Neuronal stem cell (in vitro differentiated cells): ENCODE measurements at regions not wholly inside any gene's neighbourhood (a gene's known extent, or its start where the extent isn't known, plus 50 kb on each side); places are given as distances from the start of the nearest gene placed in this dataset.
A peak's percentile ranks its signal among the peaks of the same experiment; 100 is the strongest.

Experiments
- DNase-seq: peaks from one replicate; pipeline ENCODE4 v3.0.0-alpha.2; 2013; ENCODE audit warnings: low spot score
- H2AFZ ChIP-seq: one replicate; pipeline ENCODE4 v1.6.1; 2013; ENCODE audit warnings: mild to moderate bottlenecking, low read length, inconsistent platforms
- H2AK5ac ChIP-seq: 2 replicates; pipeline ENCODE4 v1.6.1; 2013; ENCODE audit warnings: low read depth, mild to moderate bottlenecking, inconsistent platforms, low read length, moderate library complexity, mixed read lengths
- H2BK120ac ChIP-seq: 2 replicates; pipeline ENCODE4 v1.6.1; 2013; ENCODE audit warnings: low read depth, mild to moderate bottlenecking, inconsistent platforms, low read length, moderate library complexity, mixed read lengths
- H2BK12ac ChIP-seq: one replicate; pipeline ENCODE4 v1.6.1; 2013; ENCODE audit warnings: low read length, inconsistent platforms
- H2BK15ac ChIP-seq: 2 replicates; pipeline ENCODE4 v1.6.1; 2013; ENCODE audit warnings: mild to moderate bottlenecking, low read length, inconsistent platforms, mixed read lengths
- H2BK5ac ChIP-seq: one replicate; pipeline ENCODE4 v1.6.1; 2013; ENCODE audit warnings: inconsistent platforms, mild to moderate bottlenecking, low read length, moderate library complexity
- H3K14ac ChIP-seq: one replicate; pipeline ENCODE4 v1.6.1; 2013; ENCODE audit warnings: low read length, inconsistent platforms
- H3K18ac ChIP-seq: 2 replicates; pipeline ENCODE4 v1.6.1; 2013; ENCODE audit warnings: low read length, inconsistent platforms
- H3K23ac ChIP-seq: 2 replicates; pipeline ENCODE4 v1.6.1; 2013; ENCODE audit warnings: low read depth, mild to moderate bottlenecking, mixed read lengths, low read length, inconsistent platforms; ENCODE audit not compliant: poor library complexity
- H3K27ac ChIP-seq: replicated peaks from 3 replicates; pipeline ENCODE4 v1.5.1; 2013; ENCODE audit warnings: low read length, inconsistent platforms
- H3K27me3 ChIP-seq, 3 experiments: 2 replicates each; pipeline ENCODE4 v1.6.1; 2013; ENCODE audit warnings: low read length in 3 of 3, mild to moderate bottlenecking in 2 of 3, inconsistent platforms in 1 of 3, low read depth in 1 of 3, mixed read lengths in 1 of 3, moderate library complexity in 1 of 3; ENCODE audit not compliant: control insufficient read depth in 3 of 3, insufficient read depth in 3 of 3
- H3K36me3 ChIP-seq, 2 donors: replicated peaks in 1 of 2; 2 replicates each; pipeline ENCODE4 v1.6.1; 2013; ENCODE audit warnings: low read length in 2 of 2; ENCODE audit not compliant: control insufficient read depth in 2 of 2, insufficient read depth in 2 of 2
- H3K4ac ChIP-seq: 2 replicates; pipeline ENCODE4 v1.6.1; 2013; ENCODE audit warnings: inconsistent platforms, mild to moderate bottlenecking, low read length, moderate library complexity
- H3K4me1 ChIP-seq, 2 donors: 1 replicate in 1 of 2; 2 replicates in 1 of 2; pipeline ENCODE4 v1.6.1; 2013; ENCODE audit warnings: low read length in 2 of 2, low read depth in 1 of 2; ENCODE audit not compliant: control insufficient read depth in 2 of 2, insufficient read depth in 1 of 2
- H3K4me2 ChIP-seq: one replicate; pipeline ENCODE4 v1.6.1; 2013; ENCODE audit warnings: mild to moderate bottlenecking, low read length, inconsistent platforms; ENCODE audit not compliant: insufficient read depth, poor library complexity, severe bottlenecking
- H3K4me3 ChIP-seq, 2 donors: 2 replicates each; pipeline ENCODE4 v1.5.1; 2013; ENCODE audit warnings: low read length in 2 of 2, mild to moderate bottlenecking in 2 of 2, inconsistent platforms in 1 of 2, moderate library complexity in 1 of 2
- H3K79me1 ChIP-seq: one replicate; pipeline ENCODE4 v1.6.1; 2013; ENCODE audit warnings: low read depth, mild to moderate bottlenecking, inconsistent platforms, low read length, moderate library complexity
- H3K9ac ChIP-seq: one replicate; pipeline ENCODE4 v1.6.1; 2013; ENCODE audit warnings: mild to moderate bottlenecking, low read depth, low read length, inconsistent platforms; ENCODE audit not compliant: poor library complexity
- H3K9me3 ChIP-seq, 2 donors: replicated peaks in 1 of 2; 2 replicates each; pipeline versions ENCODE3 to v1.6.1; 2013; ENCODE audit warnings: low read length in 2 of 2, mild to moderate bottlenecking in 2 of 2, inconsistent platforms in 1 of 2, low read depth in 1 of 2, mixed read lengths in 1 of 2, moderate library complexity in 1 of 2; ENCODE audit not compliant: control insufficient read depth in 2 of 2, insufficient read depth in 1 of 2
- H4K8ac ChIP-seq: one replicate; pipeline ENCODE4 v1.6.1; 2013; ENCODE audit warnings: low read depth, mild to moderate bottlenecking, inconsistent platforms, low read length, moderate library complexity
- H4K91ac ChIP-seq: one replicate; pipeline ENCODE4 v1.6.1; 2013; ENCODE audit warnings: low read length, low read depth, mild to moderate bottlenecking, inconsistent platforms; ENCODE audit not compliant: poor library complexity
- WGBS, 2 donors: extraction: QIAGEN DNeasy Blood & Tissue Kit; methylation state at CpG; one replicate each; pipeline ENCODE4 v1.1.7; 2013; ENCODE audit warnings: missing lambda C conversion rate in 2 of 2, mixed read lengths in 1 of 2; ENCODE audit not compliant: insufficient read length in 2 of 2, insufficient replicate concordance in 1 of 2; ENCODE audit errors: extremely low coverage in 2 of 2; 5-methylcytosine and 5-hydroxymethylcytosine counted together

- no peaks in the 10 kb centered on the region for H3K79me1 ChIP-seq
- no peak overlapping the region for H2BK15ac ChIP-seq
- H2AK5ac ChIP-seq = no peak overlapping the region
- H3K14ac ChIP-seq = no peak overlapping the region
- H4K8ac ChIP-seq = no peak overlapping the region
- H2BK5ac ChIP-seq = no peak overlapping the region
- no peak for DNase-seq
- peaks cover 0 to 1% of the 10 kb centered on the region in 2 donors for H3K4me1 ChIP-seq
- no peaks in the 10 kb centered on the region for H3K27me3 ChIP-seq
- no peak overlapping the region for H2AFZ ChIP-seq
- no peak overlapping the region for H3K4me3 ChIP-seq
- H3K18ac ChIP-seq = no peak overlapping the region
- WGBS, 2 donors = no CpG with 5 or more reads among the region's 1 CpG
- H3K27ac ChIP-seq = no peak overlapping the region
- no peaks in the 10 kb centered on the region for H3K9me3 ChIP-seq
- no peak overlapping the region for H3K4me2 ChIP-seq
- H3K4ac ChIP-seq = no peak overlapping the region
- no peak overlapping the region for H3K23ac ChIP-seq
- no peak overlapping the region for H2BK120ac ChIP-seq
- no peak overlapping the region for H3K9ac ChIP-seq
- H2BK12ac ChIP-seq = no peak overlapping the region
- H3K36me3 ChIP-seq = no peaks in the 10 kb centered on the region
- no peak overlapping the region for H4K91ac ChIP-seq
Measured at GRCh38 chr3:78256123-78256522, 1216.2 kb downstream of the ROBO2 start.

- no peak overlapping the region for H3K4me2 ChIP-seq
- H3K79me1 ChIP-seq = no peaks in the 10 kb centered on the region
- H3K18ac ChIP-seq = no peak overlapping the region
- H2BK15ac ChIP-seq = no peak overlapping the region
- H4K8ac ChIP-seq = no peak overlapping the region
- no peak overlapping the region for H2BK12ac ChIP-seq
- H2BK5ac ChIP-seq = no peak overlapping the region
- H3K23ac ChIP-seq = no peak overlapping the region
- H2AK5ac ChIP-seq = no peak overlapping the region
- no peak overlapping the region for H2BK120ac ChIP-seq
- H3K4me1 ChIP-seq = peaks cover 0 to 1% of the 10 kb centered on the region in 2 donors
- H3K4me3 ChIP-seq = no peak overlapping the region
- no peak overlapping the region for H3K4ac ChIP-seq
- no peaks in the 10 kb centered on the region for H3K9me3 ChIP-seq
- no peak overlapping the region for H3K27ac ChIP-seq
- H3K36me3 ChIP-seq = no peaks in the 10 kb centered on the region
- no peaks in the 10 kb centered on the region for H3K27me3 ChIP-seq
- H3K9ac ChIP-seq = no peak overlapping the region
- WGBS, 2 donors = no CpG with 5 or more reads among the region's 3 CpGs
- DNase-seq = no peak
- H3K14ac ChIP-seq = no peak overlapping the region
- H2AFZ ChIP-seq = peak overlapping the region; percentile 45
- no peak overlapping the region for H4K91ac ChIP-seq
Measured at GRCh38 chr3:78257951-78258530, 1218.1 kb downstream of the ROBO2 start.

GRCh38 chr3:78258798-78259197, 1218.9 kb downstream of the ROBO2 start:
- DNase-seq = no peak
- Histone ChIP-seq H3K23ac (no peak overlapping the region), H3K4me2 (no peak overlapping the region), H4K91ac (no peak overlapping the region), H3K4ac (no peak overlapping the region), H2AK5ac (no peak overlapping the region), H3K27ac (no peak overlapping the region), H3K4me1 (peaks cover 0 to 1% of the 10 kb centered on the region in 2 donors), H3K9me3 (no peaks in the 10 kb centered on the region), H2BK15ac (no peak overlapping the region), H3K36me3 (no peaks in the 10 kb centered on the region), H2BK12ac (no peak overlapping the region), H3K18ac (no peak overlapping the region), H3K4me3 (no peak overlapping the region), H4K8ac (no peak overlapping the region), H2BK5ac (no peak overlapping the region), H2BK120ac (no peak overlapping the region), H3K79me1 (no peaks in the 10 kb centered on the region), H3K9ac (no peak overlapping the region), H2AFZ (peak overlapping the region; percentile 45), H3K27me3 (no peaks in the 10 kb centered on the region), H3K14ac (no peak overlapping the region)

GRCh38 chr3:78260388-78260787, 1220.5 kb downstream of the ROBO2 start:
- no peak overlapping the region for H3K14ac ChIP-seq
- H3K4me1 ChIP-seq = peaks cover 0 to 1% of the 10 kb centered on the region in 2 donors
- H4K91ac ChIP-seq = no peak overlapping the region
- no peak overlapping the region for H2AFZ ChIP-seq
- no peak overlapping the region for H2BK120ac ChIP-seq
- no peak overlapping the region for H3K23ac ChIP-seq
- H3K9me3 ChIP-seq = no peaks in the 10 kb centered on the region
- H2BK5ac ChIP-seq = no peak overlapping the region
- H3K27me3 ChIP-seq = no peaks in the 10 kb centered on the region
- no peak overlapping the region for H3K27ac ChIP-seq
- H2BK15ac ChIP-seq = no peak overlapping the region
- H3K4me2 ChIP-seq = no peak overlapping the region
- H3K4ac ChIP-seq = no peak overlapping the region
- no peak overlapping the region for H2BK12ac ChIP-seq
- H2AK5ac ChIP-seq = no peak overlapping the region
- WGBS, 2 donors = no CpG with 5 or more reads among the region's 1 CpG
- no peak overlapping the region for H3K18ac ChIP-seq
- no peak overlapping the region for H4K8ac ChIP-seq
- no peak for DNase-seq
- no peaks in the 10 kb centered on the region for H3K79me1 ChIP-seq
- H3K9ac ChIP-seq = no peak overlapping the region
- no peaks in the 10 kb centered on the region for H3K36me3 ChIP-seq
- no peak overlapping the region for H3K4me3 ChIP-seq
